Anterior cingulate cortex (tissue), 58 donors: ENCODE measurements at regions not wholly inside any gene's neighbourhood (a gene's known extent, or its start where the extent isn't known, plus 50 kb on each side); places are given as distances from the start of the nearest gene placed in this dataset.
A peak's percentile ranks its signal among the peaks of the same experiment; 100 is the strongest.

Source experiments
- DNase-seq, 58 donors: peaks; one replicate each; lab custom pipeline; 2025; lab: John Stamatoyannopoulos, UW

GRCh38 chr14:61193476-61193875, 87.7 kb downstream of the TMEM30B start:
- no peak for DNase-seq

- no peak for DNase-seq
Measured at GRCh38 chr14:61192989-61193388, 88.1 kb downstream of the TMEM30B start.

GRCh38 chr14:61191733-61192132, 89.4 kb downstream of the TMEM30B start:
- DNase-seq, result no peak

GRCh38 chr14:61190341-61190740, 90.8 kb downstream of the TMEM30B start:
- no peak for DNase-seq

GRCh38 chr14:61188978-61189808, 91.9 kb downstream of the TMEM30B start:
- DNase-seq, result peak in 15 of 58 donors; percentile 1 to 35 (median 6)

- DNase-seq, result peak in 3 of 58 donors; percentile 3 to 7 (median 5)
Measured at GRCh38 chr14:61188196-61188595, 92.9 kb downstream of the TMEM30B start.

- DNase-seq, result no peak
Measured at GRCh38 chr14:61187196-61187905, 93.8 kb downstream of the TMEM30B start.

- no peak for DNase-seq
Measured at GRCh38 chr14:61186341-61187195, 94.6 kb downstream of the TMEM30B start.

GRCh38 chr14:61185534-61185933, 95.6 kb downstream of the TMEM30B start:
- no peak for DNase-seq

- DNase-seq, result no peak
Measured at GRCh38 chr14:61184112-61184511, 97.0 kb downstream of the TMEM30B start.

GRCh38 chr14:61183196-61183885, 97.8 kb downstream of the TMEM30B start:
- DNase-seq, result no peak

GRCh38 chr14:61179796-61180398, 101.2 kb downstream of the TMEM30B start:
- DNase-seq, result no peak

- no peak for DNase-seq
Measured at GRCh38 chr14:61179061-61179690, 102.0 kb downstream of the TMEM30B start.

GRCh38 chr14:61178226-61179060, 102.7 kb downstream of the TMEM30B start:
- DNase-seq, result no peak

- DNase-seq, result no peak
Measured at GRCh38 chr14:61177279-61178225, 103.6 kb downstream of the TMEM30B start.

- DNase-seq, result no peak
Measured at GRCh38 chr14:61176686-61177085, 104.5 kb downstream of the TMEM30B start.

- no peak for DNase-seq
Measured at GRCh38 chr14:61174987-61175386, 106.2 kb downstream of the TMEM30B start.
